Renal cortical epithelial cell (primary cell): ENCODE measurements at regions not wholly inside any gene's neighbourhood (a gene's known extent, or its start where the extent isn't known, plus 50 kb on each side); places are given as distances from the start of the nearest gene placed in this dataset.
"Not testable (repeated sequence)": the region's sequence is repeated elsewhere in the genome, so short reads cannot be mapped to it uniquely, and the experiment has no call there.

ENCODE experiments used
- DNase-seq: peaks from one replicate; pipeline ENCODE4 v3.0.0-alpha.2; 2011; ENCODE audit warnings: low read depth

- no peak for DNase-seq
These were observed 1187.1 kb upstream of the WWC1 start for GRCh38 chr5:167104351-167104750.

- no peak for DNase-seq
These were observed 1185.5 kb upstream of the WWC1 start for GRCh38 chr5:167105941-167106340.

DNA sequence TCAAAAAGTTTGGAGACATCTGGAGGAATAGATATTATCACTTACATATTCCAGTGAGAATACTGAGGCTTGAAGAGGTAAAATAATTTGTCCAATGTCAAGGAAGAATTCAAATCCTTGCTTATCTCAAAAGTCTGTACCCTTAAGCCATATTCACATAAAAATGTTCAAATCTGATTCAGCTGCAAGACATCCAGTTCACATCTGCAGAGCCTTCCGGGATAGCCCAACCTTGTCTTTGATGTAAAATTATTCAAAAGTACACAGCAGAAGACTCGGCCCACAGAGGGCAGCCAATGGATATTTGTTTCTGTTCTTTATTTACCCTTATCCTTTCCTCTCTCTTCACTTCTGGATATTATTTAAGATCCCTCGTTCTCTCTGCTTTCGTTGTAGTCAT is 1183.8 kb upstream of the WWC1 start:
- no peak for DNase-seq

DNA sequence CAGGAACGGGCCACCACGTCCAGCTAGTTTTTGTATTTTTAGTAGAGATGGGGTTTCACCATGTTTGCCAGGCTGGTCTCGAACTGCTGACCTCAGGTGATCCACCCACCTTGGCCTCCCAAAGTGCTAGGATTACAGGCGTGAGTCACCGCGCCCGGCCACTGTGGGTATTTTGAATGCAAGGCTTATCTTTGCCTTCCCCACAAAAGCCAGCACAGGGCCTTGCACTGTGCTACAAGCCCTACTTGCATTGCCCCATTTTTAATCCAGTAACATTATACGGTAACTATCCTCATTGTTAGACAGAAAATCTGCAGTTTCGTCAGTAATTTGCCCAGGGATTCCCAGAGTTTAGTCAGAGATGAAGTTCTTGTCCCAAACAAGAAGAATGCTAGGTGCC is 1183.2 kb upstream of the WWC1 start:
- DNase-seq = not testable (repeated sequence)

- DNase-seq = no peak
These were observed 1178.9 kb upstream of the WWC1 start for GRCh38 chr5:167112556-167112955.

DNA sequence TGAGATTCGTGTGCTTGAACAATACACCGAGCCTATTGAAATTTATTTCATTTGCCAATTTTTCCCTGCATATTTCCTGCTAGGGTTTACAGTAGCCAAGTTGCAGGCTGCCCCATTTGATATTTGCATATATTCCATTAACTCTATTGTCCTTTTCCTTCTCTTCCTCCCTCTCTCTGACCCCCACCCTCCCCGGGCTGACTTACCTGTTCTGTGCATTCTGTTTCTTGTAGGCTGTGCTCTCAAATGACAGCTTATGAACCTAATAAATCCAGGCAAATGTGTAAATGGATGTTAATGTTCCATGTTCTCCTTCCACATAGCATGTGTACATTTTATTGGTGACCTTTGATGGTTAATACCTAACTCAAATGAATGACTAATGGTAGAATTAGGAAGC is 1169.2 kb upstream of the WWC1 start:
- DNase-seq = no peak

- DNase-seq = no peak
These were observed 1168.3 kb upstream of the WWC1 start for GRCh38 chr5:167123126-167123525.

DNA sequence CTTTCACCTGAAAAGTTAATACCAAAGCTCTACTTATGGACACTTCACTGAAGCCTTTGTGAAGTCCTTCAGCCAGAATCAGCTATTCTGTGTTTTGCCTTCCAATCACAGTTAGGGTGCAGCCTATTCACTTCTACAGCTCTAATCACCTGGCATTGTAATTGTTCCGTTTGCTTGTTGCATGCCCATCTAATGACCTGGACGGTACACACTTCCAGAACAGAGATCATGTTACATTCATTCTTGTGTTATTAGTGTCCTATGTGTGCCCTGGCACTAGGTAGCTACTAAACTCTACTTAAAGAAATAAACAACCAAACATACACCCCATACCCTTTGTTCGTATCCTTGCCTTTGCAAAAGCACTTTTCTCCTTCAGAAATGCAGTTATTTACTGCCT is 1162.9 kb upstream of the WWC1 start:
- DNase-seq = no peak

DNA sequence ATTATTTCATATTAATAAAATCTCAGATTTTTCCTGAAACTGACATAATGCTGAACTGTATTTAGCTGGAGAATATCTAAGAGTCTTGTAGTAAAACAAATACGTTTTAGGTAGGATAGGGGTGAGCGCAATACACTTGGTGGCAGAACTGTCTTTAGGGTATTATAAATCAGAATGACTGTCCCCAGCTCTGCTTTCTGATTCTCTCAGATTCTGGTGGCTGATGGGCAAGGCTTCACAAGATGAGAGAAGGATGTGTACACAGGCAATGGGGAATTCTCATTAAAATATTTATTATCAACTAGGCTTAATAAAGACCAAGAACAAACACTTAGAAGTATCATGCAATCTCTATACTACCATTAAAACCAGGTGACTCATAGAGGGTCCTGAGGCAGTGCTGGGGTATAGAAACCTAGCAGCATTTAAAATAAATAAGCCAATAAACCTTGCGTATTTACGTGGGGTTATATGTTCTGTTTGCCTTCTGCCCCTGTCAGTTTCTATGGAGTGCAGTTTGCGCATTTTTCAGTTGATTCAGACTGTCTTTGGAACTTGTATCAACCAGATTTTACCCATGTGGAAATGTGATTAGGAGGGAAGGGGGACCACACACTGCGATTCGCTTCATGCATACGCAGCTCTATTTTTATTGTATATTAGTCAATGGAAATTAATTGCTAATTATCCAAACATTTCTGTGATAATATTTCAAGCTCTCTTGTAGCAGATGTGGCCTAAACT is 1150.7 kb upstream of the WWC1 start:
- DNase-seq = no peak

- no peak for DNase-seq
These were observed 1147.7 kb upstream of the WWC1 start for GRCh38 chr5:167143716-167144115.

GRCh38 chr5:167145841-167146240 is 1145.6 kb upstream of the WWC1 start:
- DNase-seq = no peak

DNA sequence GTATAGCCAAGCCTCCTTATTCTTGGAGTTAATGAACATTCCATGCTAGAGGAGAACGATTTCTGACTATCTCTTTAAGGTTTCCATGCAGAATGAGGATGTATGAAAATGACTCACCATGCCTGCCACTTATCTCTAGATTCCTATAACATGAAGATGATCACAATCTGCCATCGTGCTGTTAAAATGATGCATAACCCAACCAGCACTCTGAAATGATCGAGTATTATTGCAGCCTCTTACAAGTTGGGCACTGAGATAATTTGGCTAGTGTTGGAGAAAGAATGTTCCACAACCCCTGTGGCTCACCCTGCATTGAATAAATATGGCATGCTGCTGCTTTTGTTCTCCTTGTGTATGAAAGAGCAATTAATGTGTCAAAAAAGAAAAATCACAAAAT is 1143.6 kb upstream of the WWC1 start:
- DNase-seq = no peak

- no peak for DNase-seq
These were observed 1140.8 kb upstream of the WWC1 start for GRCh38 chr5:167150661-167151060.

DNA sequence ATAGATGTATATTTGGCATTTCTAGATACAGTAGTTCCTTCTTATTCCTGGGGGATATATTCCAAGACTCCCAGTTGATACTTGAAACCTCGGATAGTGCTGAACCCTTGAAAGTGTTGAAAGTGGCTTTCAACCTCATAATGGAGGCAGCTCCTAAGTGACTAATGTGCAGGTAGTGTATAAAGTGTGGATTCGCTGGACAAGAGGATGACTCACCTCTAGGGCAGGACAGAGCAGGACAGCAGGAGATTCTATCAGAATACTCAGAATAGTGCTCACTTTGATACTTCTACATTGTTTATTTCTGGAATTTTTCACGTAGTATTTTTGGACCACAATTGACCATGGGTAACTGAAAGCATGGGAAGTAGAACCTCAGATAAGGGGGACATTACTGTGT is 1138.9 kb upstream of the WWC1 start:
- DNase-seq = no peak

- DNase-seq = no peak
These were observed 1135.9 kb upstream of the WWC1 start for GRCh38 chr5:167155387-167156005.

DNA sequence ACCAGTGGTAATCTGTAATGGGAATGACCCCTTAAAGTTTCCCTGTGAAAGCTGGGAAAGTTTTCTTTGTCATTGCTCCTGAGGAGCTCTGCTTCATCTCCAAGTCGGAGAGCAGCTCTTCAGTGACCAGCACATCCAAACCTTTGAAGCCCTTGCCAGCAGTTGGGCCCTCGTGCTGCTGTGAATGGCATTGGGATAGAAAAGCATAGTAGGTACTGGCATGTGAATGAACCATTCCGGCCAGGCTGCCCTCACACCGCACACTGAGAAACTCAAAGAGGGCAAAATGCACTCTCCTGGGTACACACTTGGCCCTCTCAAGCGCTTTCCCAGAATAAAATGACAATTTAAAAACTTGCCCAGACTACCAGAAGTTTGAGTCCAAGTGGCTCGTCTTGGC is 1135.0 kb upstream of the WWC1 start:
- no peak for DNase-seq

- no peak for DNase-seq
These were observed 1132.9 kb upstream of the WWC1 start for GRCh38 chr5:167158588-167158987.

- DNase-seq = no peak
These were observed 1131.1 kb upstream of the WWC1 start for GRCh38 chr5:167160388-167160787.

- DNase-seq = no peak
These were observed 1124.7 kb upstream of the WWC1 start for GRCh38 chr5:167166696-167167095.

GRCh38 chr5:167167191-167167795 is 1124.2 kb upstream of the WWC1 start:
- no peak for DNase-seq

GRCh38 chr5:167168971-167169370 is 1122.5 kb upstream of the WWC1 start:
- peak; percentile 16 for DNase-seq

DNA sequence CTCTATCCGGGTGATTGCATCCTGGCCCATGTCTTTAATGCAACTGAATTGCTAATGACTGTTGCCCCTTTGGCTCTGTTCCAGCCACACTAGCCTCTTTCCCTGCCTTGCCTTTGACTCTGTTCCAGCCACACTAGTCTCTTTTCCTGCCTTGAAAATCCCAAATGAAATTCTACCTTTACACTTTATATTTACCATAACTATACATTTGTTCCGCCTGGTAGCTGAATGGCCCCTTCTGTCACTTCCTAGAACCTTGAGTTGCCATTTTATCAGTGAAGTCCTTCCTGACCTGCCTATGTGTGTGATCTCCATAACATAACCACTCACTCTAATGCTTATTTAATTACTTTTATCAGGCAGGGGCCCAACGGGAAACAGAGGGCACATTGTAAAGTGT is 1120.4 kb upstream of the WWC1 start:
- no peak for DNase-seq

DNA sequence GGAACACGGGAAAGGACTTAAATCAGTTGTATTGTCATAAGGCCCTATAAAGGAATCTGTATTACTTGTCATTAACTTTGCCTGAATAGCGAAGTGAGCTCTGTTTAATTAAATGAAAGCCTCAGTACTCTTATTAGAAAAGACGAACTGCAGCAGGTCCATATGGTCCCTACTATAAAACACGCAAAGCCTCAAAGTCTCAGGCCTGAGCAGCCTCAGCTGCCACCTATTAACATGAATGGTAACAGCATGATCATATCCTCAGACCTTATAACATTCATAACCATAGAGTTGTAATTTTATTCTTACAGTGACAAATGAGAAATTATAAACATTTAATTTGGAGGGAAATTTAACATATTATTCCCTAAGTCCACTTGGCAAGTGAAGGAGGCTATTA is 1113.7 kb upstream of the WWC1 start:
- no peak for DNase-seq
